ENCODE measurements at regions not wholly inside any gene's neighbourhood (a gene's known extent, or its start where the extent isn't known, plus 50 kb on each side); places are given as distances from the start of the nearest gene placed in this dataset.

GRCh38 chr2:220940646-220941045 is 631.5 kb downstream of the EPHA4 start:
- TF ChIP-seq CTCF (IDR thresholded peaks at IDR 0.05): no peak
- no peak for TF ChIP-seq POLR2A (IDR thresholded peaks at IDR 0.05)
